ENCODE measurements at regions not wholly inside any gene's neighbourhood (a gene's known extent, or its start where the extent isn't known, plus 50 kb on each side); places are given as distances from the start of the nearest gene placed in this dataset.
"Not testable (repeated sequence)": the region's sequence is repeated elsewhere in the genome, so short reads cannot be mapped to it uniquely, and the experiment has no call there.

DNA sequence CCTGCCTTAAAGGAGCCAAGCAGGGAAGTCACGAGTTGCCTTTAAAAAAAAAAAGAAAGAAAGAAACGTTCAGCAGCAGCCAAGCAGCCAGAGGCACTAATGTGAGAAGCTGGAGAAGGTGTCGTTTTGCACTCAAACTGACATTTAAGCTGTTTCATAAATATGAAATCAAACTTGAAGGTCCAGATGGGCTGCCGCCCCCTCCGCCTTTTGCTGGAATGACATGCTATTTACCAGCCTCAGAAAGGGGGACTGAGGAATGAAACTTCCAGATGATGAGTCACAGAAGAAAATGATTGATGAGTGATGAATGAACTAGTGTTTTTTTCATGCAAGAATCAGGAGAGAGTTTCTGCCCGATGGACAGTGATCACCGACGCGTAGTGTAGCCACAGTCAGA, 396.8 kb downstream of the IGSF11 start:
- Histone ChIP-seq H3K4me3 (no peak overlapping the region), H3K27ac (replicated peaks) (no peak overlapping the region), H3K9me3 (replicated peaks) (no peaks in the 10 kb centered on the region), H3K36me3 (no peaks in the 10 kb centered on the region), H3K27me3 (ENCODE audit: low read depth) (peaks cover 38% of the 10 kb centered on the region), H3K4me1 (no peaks in the 10 kb centered on the region)
- intact Hi-C loops (cut with micrococcal nuclease) = no loop called here
- TF ChIP-seq, protein P1, sequence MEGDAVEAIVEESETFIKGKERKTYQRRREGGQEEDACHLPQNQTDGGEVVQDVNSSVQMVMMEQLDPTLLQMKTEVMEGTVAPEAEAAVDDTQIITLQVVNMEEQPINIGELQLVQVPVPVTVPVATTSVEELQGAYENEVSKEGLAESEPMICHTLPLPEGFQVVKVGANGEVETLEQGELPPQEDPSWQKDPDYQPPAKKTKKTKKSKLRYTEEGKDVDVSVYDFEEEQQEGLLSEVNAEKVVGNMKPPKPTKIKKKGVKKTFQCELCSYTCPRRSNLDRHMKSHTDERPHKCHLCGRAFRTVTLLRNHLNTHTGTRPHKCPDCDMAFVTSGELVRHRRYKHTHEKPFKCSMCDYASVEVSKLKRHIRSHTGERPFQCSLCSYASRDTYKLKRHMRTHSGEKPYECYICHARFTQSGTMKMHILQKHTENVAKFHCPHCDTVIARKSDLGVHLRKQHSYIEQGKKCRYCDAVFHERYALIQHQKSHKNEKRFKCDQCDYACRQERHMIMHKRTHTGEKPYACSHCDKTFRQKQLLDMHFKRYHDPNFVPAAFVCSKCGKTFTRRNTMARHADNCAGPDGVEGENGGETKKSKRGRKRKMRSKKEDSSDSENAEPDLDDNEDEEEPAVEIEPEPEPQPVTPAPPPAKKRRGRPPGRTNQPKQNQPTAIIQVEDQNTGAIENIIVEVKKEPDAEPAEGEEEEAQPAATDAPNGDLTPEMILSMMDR (IDR thresholded peaks at IDR 0.05; ENCODE audit: borderline replicate concordance) = no peak
- DNase-seq = no peak

DNA sequence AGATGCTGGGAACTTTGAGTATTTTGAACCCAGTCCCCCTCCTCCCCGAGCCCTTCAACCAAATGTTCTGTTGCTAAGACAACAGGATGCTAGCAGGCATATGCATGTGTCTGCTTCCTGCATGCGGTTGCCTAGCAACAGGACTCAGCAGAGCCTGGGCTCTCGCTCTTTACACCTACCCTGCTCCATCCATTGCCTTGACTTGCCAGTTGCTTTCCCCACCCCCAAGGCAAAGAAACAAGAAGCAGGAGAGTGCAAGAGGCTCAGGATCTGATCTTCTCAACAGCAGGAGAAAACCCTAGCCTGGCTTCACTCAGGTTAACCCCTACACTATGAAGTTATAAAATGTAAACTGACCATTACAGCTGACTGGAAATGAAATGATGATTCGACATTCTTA, 393.0 kb downstream of the IGSF11 start:
- H3K27me3 ChIP-seq (ENCODE audit: low read depth) = peaks cover 45% of the 10 kb centered on the region
- DNase-seq = no peak
- H3K27ac ChIP-seq (replicated peaks) = no peak overlapping the region
- no peaks in the 10 kb centered on the region for H3K9me3 ChIP-seq (replicated peaks)
- intact Hi-C loops (cut with micrococcal nuclease) = no loop called here
- H3K4me1 ChIP-seq = no peaks in the 10 kb centered on the region
- H3K36me3 ChIP-seq = no peaks in the 10 kb centered on the region
- TF ChIP-seq, protein P1 (IDR thresholded peaks at IDR 0.05; ENCODE audit: borderline replicate concordance) = no peak
- H3K4me3 ChIP-seq = no peak overlapping the region

DNA sequence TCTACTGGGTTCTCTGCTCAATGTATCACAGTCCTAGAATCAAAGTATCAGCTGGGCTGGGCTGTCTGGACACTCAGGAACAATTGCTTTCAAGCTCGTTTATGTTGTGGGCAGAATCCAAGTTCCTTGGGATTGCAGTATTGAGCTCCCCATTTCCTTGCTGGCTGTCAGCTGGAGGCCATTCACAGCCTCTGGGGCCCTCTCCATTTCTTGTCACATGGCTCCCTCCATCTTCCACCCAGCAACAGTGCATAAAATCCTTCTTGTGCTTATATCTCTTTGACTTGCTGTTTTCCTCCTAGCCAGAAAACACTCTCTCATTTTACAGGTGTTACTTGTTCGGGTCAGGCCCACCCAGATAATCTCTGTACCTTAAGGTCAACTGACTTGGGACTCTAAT, 363.5 kb downstream of the IGSF11 start:
- H3K9me3 ChIP-seq (replicated peaks) = no peaks in the 10 kb centered on the region
- no peak overlapping the region for H3K27ac ChIP-seq (replicated peaks)
- H3K36me3 ChIP-seq = no peaks in the 10 kb centered on the region
- no peak overlapping the region for H3K4me3 ChIP-seq
- H3K4me1 ChIP-seq = no peaks in the 10 kb centered on the region
- no peak for DNase-seq
- intact Hi-C loops (cut with micrococcal nuclease) = no loop called here
- no peaks in the 10 kb centered on the region for H3K27me3 ChIP-seq (ENCODE audit: low read depth)
- TF ChIP-seq, protein P1 (IDR thresholded peaks at IDR 0.05; ENCODE audit: borderline replicate concordance) = no peak

DNA sequence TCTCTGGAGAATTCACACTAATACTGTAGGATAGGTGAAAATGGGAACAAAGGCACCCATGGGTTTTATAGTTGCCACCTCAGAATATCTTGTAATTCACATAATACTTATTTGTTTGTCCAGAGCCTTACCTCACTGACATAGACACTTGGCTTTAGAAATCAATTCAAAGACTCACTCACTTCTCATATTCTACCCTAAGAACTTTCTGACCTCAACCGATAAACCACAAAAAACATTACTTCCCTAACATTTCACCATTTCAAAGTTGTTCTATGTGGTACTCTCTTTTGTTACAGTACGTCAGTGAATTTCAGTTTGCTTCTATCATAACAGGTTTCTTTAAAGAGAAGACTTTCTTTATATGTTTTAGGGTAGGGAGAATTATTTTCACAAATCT, 359.3 kb downstream of the IGSF11 start:
- no peak for DNase-seq
- Histone ChIP-seq H3K36me3 (no peaks in the 10 kb centered on the region), H3K4me1 (no peaks in the 10 kb centered on the region), H3K9me3 (replicated peaks) (no peaks in the 10 kb centered on the region), H3K4me3 (no peak overlapping the region), H3K27ac (replicated peaks) (no peak overlapping the region), H3K27me3 (ENCODE audit: low read depth) (no peaks in the 10 kb centered on the region)
- intact Hi-C loops (cut with micrococcal nuclease) = no loop called here
- TF ChIP-seq, protein P1 (IDR thresholded peaks at IDR 0.05; ENCODE audit: borderline replicate concordance) = no peak

DNA sequence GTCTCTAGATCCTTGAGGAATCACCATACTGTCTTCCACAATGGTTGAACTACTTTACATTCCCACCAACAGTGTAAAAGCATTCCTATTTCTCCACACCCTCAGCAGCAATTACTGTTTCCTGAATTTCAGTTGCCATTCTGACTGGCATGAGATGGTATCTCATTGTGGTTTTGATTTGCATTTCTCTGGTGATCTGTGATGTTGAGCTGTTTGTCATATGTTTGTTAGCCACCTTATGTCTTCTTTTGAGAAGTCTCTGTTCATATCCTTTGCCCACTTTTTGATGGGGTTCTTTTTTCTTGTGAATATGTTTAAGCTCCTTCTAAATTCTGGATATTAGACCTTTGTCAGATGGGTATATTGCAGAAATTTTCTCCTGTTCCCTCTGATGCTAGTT, 356.0 kb downstream of the IGSF11 start:
- H3K27ac ChIP-seq (replicated peaks); intact Hi-C loops (cut with micrococcal nuclease): not testable (repeated sequence)

DNA sequence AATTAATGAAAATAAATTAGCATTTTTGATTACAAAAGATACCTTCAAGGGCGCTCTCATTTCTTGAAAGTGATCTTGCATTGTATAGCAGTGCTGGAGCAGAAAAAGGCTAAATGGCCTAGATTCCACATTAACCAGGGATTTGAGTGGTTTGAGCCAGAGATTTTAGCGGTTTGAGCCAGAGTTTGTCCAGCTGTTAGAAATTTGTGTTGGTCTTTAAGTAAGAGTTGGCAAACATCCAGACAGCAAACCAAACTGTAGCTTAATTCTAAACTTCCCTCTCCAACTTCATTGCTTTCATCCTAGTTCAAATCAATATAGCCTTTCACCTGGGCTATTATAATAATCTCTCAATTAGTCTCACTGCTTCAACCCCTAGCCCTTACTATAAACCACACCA, 351.7 kb downstream of the IGSF11 start:
- Histone ChIP-seq H3K9me3 (replicated peaks) (no peaks in the 10 kb centered on the region), H3K27me3 (ENCODE audit: low read depth) (peaks cover 20% of the 10 kb centered on the region), H3K4me3 (no peak overlapping the region), H3K4me1 (no peaks in the 10 kb centered on the region), H3K36me3 (no peaks in the 10 kb centered on the region), H3K27ac (replicated peaks) (no peak overlapping the region)
- TF ChIP-seq, protein P1 (IDR thresholded peaks at IDR 0.05; ENCODE audit: borderline replicate concordance) = no peak
- intact Hi-C loops (cut with micrococcal nuclease) = no loop called here
- no peak for DNase-seq

More for the DNA sequence above, 356.0 kb downstream of the IGSF11 start:
- not testable (repeated sequence) for H3K4me1 ChIP-seq; H3K27me3 ChIP-seq (ENCODE audit: low read depth); H3K9me3 ChIP-seq (replicated peaks); H3K4me3 ChIP-seq; DNase-seq; H3K36me3 ChIP-seq
